ENCODE measurements at regions not wholly inside any gene's neighbourhood (a gene's known extent, or its start where the extent isn't known, plus 50 kb on each side); places are given as distances from the start of the nearest gene placed in this dataset.

- Mint-ChIP-seq H3K4me3 (no peak overlapping the region), H3K36me3 (ENCODE audit: low read depth) (no peaks in the 10 kb centered on the region), H3K9me3 (peaks cover 18% of the 10 kb centered on the region), H3K27me3 (no peaks in the 10 kb centered on the region), H3K4me1 (no peaks in the 10 kb centered on the region), H3K27ac (no peak overlapping the region)
- ATAC-seq, result no peak
- no peak for DNase-seq
These were observed 408.9 kb downstream of the ADRA2A start for GRCh38 chr10:111485767-111486166.

- H3K9me3 Mint-ChIP-seq, result peaks cover 24% of the 10 kb centered on the region
- H3K36me3 Mint-ChIP-seq (ENCODE audit: low read depth), result no peaks in the 10 kb centered on the region
- H3K4me3 Mint-ChIP-seq, result no peak overlapping the region
- H3K27me3 Mint-ChIP-seq, result no peaks in the 10 kb centered on the region
- H3K27ac Mint-ChIP-seq, result no peak overlapping the region
- ATAC-seq (no peak), DNase-seq (no peak)
- no peaks in the 10 kb centered on the region for H3K4me1 Mint-ChIP-seq
These were observed 409.5 kb downstream of the ADRA2A start for GRCh38 chr10:111486346-111486745.

- Mint-ChIP-seq H3K27me3 (no peaks in the 10 kb centered on the region), H3K9me3 (peaks cover 35% of the 10 kb centered on the region), H3K4me3 (no peak overlapping the region), H3K27ac (no peak overlapping the region), H3K36me3 (ENCODE audit: low read depth) (no peaks in the 10 kb centered on the region), H3K4me1 (no peaks in the 10 kb centered on the region)
- ATAC-seq (no peak), DNase-seq (no peak)
These were observed 411.8 kb downstream of the ADRA2A start for GRCh38 chr10:111488668-111489067.

- Mint-ChIP-seq H3K9me3 (peaks cover 35% of the 10 kb centered on the region), H3K4me1 (no peaks in the 10 kb centered on the region)
- no peak for ATAC-seq
These were observed 414.3 kb downstream of the ADRA2A start for GRCh38 chr10:111491154-111491553.

GRCh38 chr10:111493024-111493625, 416.3 kb downstream of the ADRA2A start:
- H3K4me3 Mint-ChIP-seq, result no peak overlapping the region
- no peaks in the 10 kb centered on the region for H3K36me3 Mint-ChIP-seq (ENCODE audit: low read depth)
- H3K9me3 Mint-ChIP-seq, result peaks cover 28% of the 10 kb centered on the region
- no peak for ATAC-seq
- DNase-seq, result no peak
- no peak overlapping the region for H3K27ac Mint-ChIP-seq
- H3K4me1 Mint-ChIP-seq, result no peaks in the 10 kb centered on the region
- H3K27me3 Mint-ChIP-seq, result peaks cover 5% of the 10 kb centered on the region

More at GRCh38 chr10:111491154-111491553, 414.3 kb downstream of the ADRA2A start:
- H3K4me3 Mint-ChIP-seq, result no peak overlapping the region
- H3K27me3 Mint-ChIP-seq, result no peaks in the 10 kb centered on the region
- H3K27ac Mint-ChIP-seq, result no peak overlapping the region
- H3K36me3 Mint-ChIP-seq (ENCODE audit: low read depth), result no peaks in the 10 kb centered on the region
- no peak for DNase-seq

- no peak for ATAC-seq
- no peaks in the 10 kb centered on the region for H3K4me1 Mint-ChIP-seq
- H3K27me3 Mint-ChIP-seq, result peaks cover 5% of the 10 kb centered on the region
- H3K4me3 Mint-ChIP-seq, result no peak overlapping the region
- DNase-seq, result no peak
- no peak overlapping the region for H3K27ac Mint-ChIP-seq
- H3K9me3 Mint-ChIP-seq, result peaks cover 5% of the 10 kb centered on the region
- H3K36me3 Mint-ChIP-seq (ENCODE audit: low read depth), result no peaks in the 10 kb centered on the region
These were observed 421.7 kb downstream of the ADRA2A start for GRCh38 chr10:111498560-111498959.

- H3K9me3 Mint-ChIP-seq, result peaks cover 6% of the 10 kb centered on the region
- ATAC-seq (no peak), DNase-seq (no peak)
- no peak overlapping the region for H3K27ac Mint-ChIP-seq
- no peaks in the 10 kb centered on the region for H3K36me3 Mint-ChIP-seq (ENCODE audit: low read depth)
- H3K27me3 Mint-ChIP-seq, result peaks cover 3% of the 10 kb centered on the region
- H3K4me1 Mint-ChIP-seq, result no peaks in the 10 kb centered on the region
- H3K4me3 Mint-ChIP-seq, result no peak overlapping the region
These were observed 427.5 kb downstream of the ADRA2A start for GRCh38 chr10:111504376-111504775.

GRCh38 chr10:111506266-111507034, 429.6 kb downstream of the ADRA2A start:
- Mint-ChIP-seq H3K36me3 (ENCODE audit: low read depth) (no peaks in the 10 kb centered on the region), H3K27me3 (peaks cover 5% of the 10 kb centered on the region), H3K9me3 (peaks cover 6% of the 10 kb centered on the region), H3K4me1 (no peaks in the 10 kb centered on the region), H3K27ac (no peak overlapping the region), H3K4me3 (no peak overlapping the region)
- no peak for ATAC-seq
- DNase-seq, result no peak

- no peak overlapping the region for H3K4me3 Mint-ChIP-seq
- H3K27ac Mint-ChIP-seq, result no peak overlapping the region
- H3K4me1 Mint-ChIP-seq, result no peaks in the 10 kb centered on the region
- no peak for DNase-seq
- H3K9me3 Mint-ChIP-seq, result no peaks in the 10 kb centered on the region
- H3K36me3 Mint-ChIP-seq (ENCODE audit: low read depth), result no peaks in the 10 kb centered on the region
- ATAC-seq, result no peak
- peaks cover 5% of the 10 kb centered on the region for H3K27me3 Mint-ChIP-seq
These were observed 434.9 kb downstream of the ADRA2A start for GRCh38 chr10:111511751-111512150.

- DNase-seq (no peak), ATAC-seq (no peak)
- no peaks in the 10 kb centered on the region for H3K27me3 Mint-ChIP-seq
- no peaks in the 10 kb centered on the region for H3K4me1 Mint-ChIP-seq
- no peaks in the 10 kb centered on the region for H3K36me3 Mint-ChIP-seq (ENCODE audit: low read depth)
- no peaks in the 10 kb centered on the region for H3K9me3 Mint-ChIP-seq
- H3K27ac Mint-ChIP-seq, result no peak overlapping the region
- H3K4me3 Mint-ChIP-seq, result no peak overlapping the region
These were observed 438.4 kb downstream of the ADRA2A start for GRCh38 chr10:111515264-111515663.

- H3K36me3 Mint-ChIP-seq (ENCODE audit: low read depth), result no peaks in the 10 kb centered on the region
- ATAC-seq (no peak), DNase-seq (no peak)
- H3K4me3 Mint-ChIP-seq, result no peak overlapping the region
- H3K4me1 Mint-ChIP-seq, result no peaks in the 10 kb centered on the region
- H3K27me3 Mint-ChIP-seq, result no peaks in the 10 kb centered on the region
- H3K27ac Mint-ChIP-seq, result no peak overlapping the region
- no peaks in the 10 kb centered on the region for H3K9me3 Mint-ChIP-seq
These were observed 438.9 kb downstream of the ADRA2A start for GRCh38 chr10:111515706-111516105.

- no peaks in the 10 kb centered on the region for H3K36me3 Mint-ChIP-seq (ENCODE audit: low read depth)
These were observed 439.3 kb downstream of the ADRA2A start for GRCh38 chr10:111516144-111516543.

GRCh38 chr10:111522141-111522540, 445.3 kb downstream of the ADRA2A start:
- Mint-ChIP-seq H3K27ac (no peak overlapping the region), H3K4me3 (no peak overlapping the region), H3K4me1 (no peaks in the 10 kb centered on the region), H3K27me3 (peaks cover under 1% of the 10 kb centered on the region), H3K9me3 (no peaks in the 10 kb centered on the region), H3K36me3 (ENCODE audit: low read depth) (no peaks in the 10 kb centered on the region)
- DNase-seq, result no peak
- ATAC-seq, result no peak

More at GRCh38 chr10:111516144-111516543, 439.3 kb downstream of the ADRA2A start:
- Mint-ChIP-seq H3K27ac (no peak overlapping the region), H3K9me3 (no peaks in the 10 kb centered on the region), H3K4me1 (no peaks in the 10 kb centered on the region), H3K27me3 (no peaks in the 10 kb centered on the region), H3K4me3 (no peak overlapping the region)
- ATAC-seq (no peak), DNase-seq (no peak)

GRCh38 chr10:111522551-111522950, 445.7 kb downstream of the ADRA2A start:
- no peaks in the 10 kb centered on the region for H3K4me1 Mint-ChIP-seq
- peaks cover 2% of the 10 kb centered on the region for H3K27me3 Mint-ChIP-seq
- H3K9me3 Mint-ChIP-seq, result no peaks in the 10 kb centered on the region
- H3K36me3 Mint-ChIP-seq (ENCODE audit: low read depth), result no peaks in the 10 kb centered on the region
- H3K27ac Mint-ChIP-seq, result no peak overlapping the region
- H3K4me3 Mint-ChIP-seq, result no peak overlapping the region
- DNase-seq (no peak), ATAC-seq (no peak)

GRCh38 chr10:111523016-111523415, 446.2 kb downstream of the ADRA2A start:
- Mint-ChIP-seq H3K27me3 (peaks cover 2% of the 10 kb centered on the region), H3K4me3 (no peak overlapping the region), H3K4me1 (no peaks in the 10 kb centered on the region), H3K36me3 (ENCODE audit: low read depth) (no peaks in the 10 kb centered on the region), H3K27ac (no peak overlapping the region), H3K9me3 (no peaks in the 10 kb centered on the region)
- DNase-seq (no peak), ATAC-seq (no peak)
